Uterus (tissue), 3 donors: ENCODE measurements at regions not wholly inside any gene's neighbourhood (a gene's known extent, or its start where the extent isn't known, plus 50 kb on each side); places are given as distances from the start of the nearest gene placed in this dataset.

Experiments used
- DNase-seq, 2 donors: peaks; one replicate each; pipeline ENCODE4 v3.0.0-alpha.2; 2019 to 2020
- H3K27ac ChIP-seq, 2 donors: fragments of 200-600 bp; sonication (generic); 1 replicate in 1 of 2; 2 replicates in 1 of 2; pipeline ENCODE4 v1.5.1; 2016 to 2018
- H3K27me3 ChIP-seq, 2 donors: fragments of 200-600 bp; sonication (generic); one replicate each; pipeline ENCODE4 v1.5.1; 2018 to 2019; ENCODE audit warnings: control low read depth in 1 of 2
- H3K36me3 ChIP-seq, 2 donors: fragments of 200-600 bp; sonication (generic); one replicate each; pipeline ENCODE4 v1.5.1; 2019; ENCODE audit warnings: control low read depth in 1 of 2
- H3K4me1 ChIP-seq, 2 donors: fragments of 200-600 bp; sonication (generic); one replicate each; pipeline ENCODE4 v1.5.1; 2018 to 2019; ENCODE audit warnings: control low read depth in 1 of 2
- H3K4me3 ChIP-seq, 2 donors: fragments of 200-600 bp; sonication (generic); 1 replicate in 1 of 2; 2 replicates in 1 of 2; pipeline ENCODE4 v1.5.1; 2018 to 2019; ENCODE audit warnings: mild to moderate bottlenecking in 1 of 2
- H3K9me3 ChIP-seq, 2 donors: fragments of 200-600 bp; sonication (generic); one replicate each; pipeline ENCODE4 v1.5.1; 2019; ENCODE audit warnings: control low read depth in 1 of 2
- CTCF ChIP-seq, 4 experiments: fragments of 200-600 bp in 2 of 4; fragments of 450-650 bp in 2 of 4; sonication (generic) in 2 of 4; IDR thresholded peaks; one replicate each; pipeline ENCODE4 v1.5.1; 2016 to 2019; ENCODE audit warnings: antibody characterized with exemption in 4 of 4, mild to moderate bottlenecking in 2 of 4, moderate library complexity in 1 of 4
- POLR2A ChIP-seq, 2 donors: fragments of 450-650 bp; IDR thresholded peaks; one replicate each; pipeline ENCODE4 v1.6.1; 2016; ENCODE audit warnings: antibody characterized with exemption in 2 of 2, mild to moderate bottlenecking in 1 of 2, moderate library complexity in 1 of 2
- intact Hi-C: fragments of 100-400 bp; cut with DNase I; formaldehyde crosslinking; loops from one replicate; pipeline ENCODE4 v1.15.1; 2023; ENCODE audit warnings: low total_unique reads
- donor health status: DM: yes; HTN: yes; CAD: no.

- intact Hi-C loops, result no loop called here
- Histone ChIP-seq H3K36me3 (no peaks in the 10 kb centered on the region), H3K9me3 (no peaks in the 10 kb centered on the region), H3K27ac (no peak overlapping the region), H3K4me3 (no peak overlapping the region), H3K27me3 (no peaks in the 10 kb centered on the region), H3K4me1 (no peaks in the 10 kb centered on the region)
- no peak for DNase-seq
- TF ChIP-seq CTCF (IDR thresholded peaks at IDR 0.05) (no peak), POLR2A (IDR thresholded peaks at IDR 0.05) (no peak)
Observed at GRCh38 chr18:43465483-43465882, 188.2 kb upstream of the SYT4 start.

GRCh38 chr18:43471873-43472272 lies 194.6 kb upstream of the SYT4 start:
- Histone ChIP-seq H3K27ac (no peak overlapping the region), H3K36me3 (no peaks in the 10 kb centered on the region), H3K9me3 (no peaks in the 10 kb centered on the region), H3K4me1 (no peaks in the 10 kb centered on the region), H3K4me3 (no peak overlapping the region), H3K27me3 (no peaks in the 10 kb centered on the region)
- TF ChIP-seq CTCF (IDR thresholded peaks at IDR 0.05), result no peak
- TF ChIP-seq POLR2A (IDR thresholded peaks at IDR 0.05), result no peak
- DNase-seq, result no peak
- intact Hi-C loops, result no loop called here

GRCh38 chr18:43481069-43481468 lies 203.8 kb upstream of the SYT4 start:
- no peak overlapping the region for H3K27ac ChIP-seq
- no peaks in the 10 kb centered on the region for H3K4me1 ChIP-seq
- no peaks in the 10 kb centered on the region for H3K9me3 ChIP-seq
- no peaks in the 10 kb centered on the region for H3K27me3 ChIP-seq
- no peaks in the 10 kb centered on the region for H3K36me3 ChIP-seq
- TF ChIP-seq CTCF (IDR thresholded peaks at IDR 0.05) (no peak), POLR2A (IDR thresholded peaks at IDR 0.05) (no peak)
- intact Hi-C loops, result no loop called here
- DNase-seq, result no peak
- no peak overlapping the region for H3K4me3 ChIP-seq

GRCh38 chr18:43482136-43482535 lies 204.8 kb upstream of the SYT4 start:
- intact Hi-C loops, result no loop called here
- no peak overlapping the region for H3K4me3 ChIP-seq
- TF ChIP-seq CTCF (IDR thresholded peaks at IDR 0.05), result no peak
- no peak for TF ChIP-seq POLR2A (IDR thresholded peaks at IDR 0.05)
- H3K27me3 ChIP-seq, result no peaks in the 10 kb centered on the region
- H3K36me3 ChIP-seq, result no peaks in the 10 kb centered on the region
- H3K27ac ChIP-seq, result no peak overlapping the region
- H3K4me1 ChIP-seq, result no peaks in the 10 kb centered on the region
- H3K9me3 ChIP-seq, result no peaks in the 10 kb centered on the region
- DNase-seq, result no peak

- Histone ChIP-seq H3K4me3 (no peak overlapping the region), H3K9me3 (no peaks in the 10 kb centered on the region), H3K4me1 (no peaks in the 10 kb centered on the region), H3K36me3 (no peaks in the 10 kb centered on the region), H3K27me3 (no peaks in the 10 kb centered on the region), H3K27ac (no peak overlapping the region)
- TF ChIP-seq CTCF (IDR thresholded peaks at IDR 0.05) (no peak), POLR2A (IDR thresholded peaks at IDR 0.05) (no peak)
- intact Hi-C loops, result no loop called here
- DNase-seq, result no peak
Observed at GRCh38 chr18:43482600-43482999, 205.3 kb upstream of the SYT4 start.
